H1 (cell line): ENCODE measurements at regions not wholly inside any gene's neighbourhood (a gene's known extent, or its start where the extent isn't known, plus 50 kb on each side); places are given as distances from the start of the nearest gene placed in this dataset.

Experiments
- CTCF ChIA-PET: fragments of 300-600 bp; sonication (Branson Sonifier 250); formaldehyde crosslinking; loops from one replicate; lab custom pipeline; 2021; ENCODE audit not compliant: partially characterized antibody; lab: Charles Lee
- POLR2A ChIA-PET: fragments of 300-600 bp; sonication (Branson Sonifier 250); formaldehyde crosslinking; loops from one replicate; lab custom pipeline; 2021; ENCODE audit warnings: inconsistent platforms; ENCODE audit not compliant: partially characterized antibody; lab: Charles Lee
- DNase-seq, 2 experiments: peaks; one replicate each; pipeline versions ENCODE4 v3.0.0 to v3.0.0-alpha.2; 2010 to 2022; ENCODE audit warnings: low spot score in 2 of 2, low read depth in 1 of 2, mixed read lengths in 1 of 2
- FAIRE-seq: peaks from 2 replicates; lab custom pipeline; 2011; peaks lifted over from hg19 to GRCh38; lab: Jason Lieb, UNC
- H2AFZ ChIP-seq: 2 replicates; pipeline ENCODE4 v1.8.1; 2012; ENCODE audit warnings: low read length, inconsistent platforms
- H2AK5ac ChIP-seq: 2 replicates; pipeline ENCODE4 v1.6.1; 2013; ENCODE audit warnings: low read depth, low read length
- H2BK120ac ChIP-seq: replicated peaks from 2 replicates; pipeline ENCODE3; 2013; ENCODE audit warnings: low read depth, low read length, inconsistent platforms
- H2BK12ac ChIP-seq: 2 replicates; pipeline ENCODE4 v1.6.1; 2013; ENCODE audit warnings: low read depth, low read length
- H2BK15ac ChIP-seq: 2 replicates; pipeline ENCODE4 v1.6.1; 2013; ENCODE audit warnings: low read length
- H2BK20ac ChIP-seq: 2 replicates; pipeline ENCODE4 v1.6.1; 2013; ENCODE audit warnings: low read length
- H2BK5ac ChIP-seq: 2 replicates; pipeline ENCODE4 v1.6.1; 2013; ENCODE audit warnings: low read depth, low read length
- H3K14ac ChIP-seq: 2 replicates; pipeline ENCODE4 v1.6.1; 2013; ENCODE audit warnings: inconsistent platforms; ENCODE audit not compliant: insufficient read length
- H3K18ac ChIP-seq: 2 replicates; pipeline ENCODE4 v1.6.1; 2013; ENCODE audit warnings: low read length; ENCODE audit errors: extremely low read depth
- H3K23ac ChIP-seq: 2 replicates; pipeline ENCODE4 v1.6.1; 2013; ENCODE audit warnings: inconsistent platforms; ENCODE audit not compliant: insufficient read length
- H3K23me2 ChIP-seq: 2 replicates; pipeline ENCODE4 v1.6.1; 2013; ENCODE audit warnings: low read depth, low read length
- H3K27ac ChIP-seq: 2 replicates; pipeline ENCODE4 v1.6.1; 2011; ENCODE audit warnings: low read depth, low read length, inconsistent platforms
- H3K27me3 ChIP-seq, 4 experiments: replicated peaks in 1 of 4; 1 replicate in 1 of 4; 2 replicates in 3 of 4; pipeline versions ENCODE4 v1.6.1 to v1.8.1; 2011 to 2013; ENCODE audit warnings: low read length in 3 of 4, mild to moderate bottlenecking in 3 of 4, inconsistent platforms in 2 of 4, mixed read lengths in 2 of 4, moderate library complexity in 1 of 4; ENCODE audit not compliant: control insufficient read depth in 3 of 4, insufficient read depth in 3 of 4; ENCODE audit errors: extremely low read depth in 1 of 4
- H3K36me3 ChIP-seq, 4 experiments: 2 replicates each; pipeline versions ENCODE4 v1.6.1 to v1.8.1; 2011 to 2013; ENCODE audit warnings: mild to moderate bottlenecking in 4 of 4, low read length in 3 of 4, moderate library complexity in 2 of 4, control low read depth in 1 of 4, inconsistent platforms in 1 of 4; ENCODE audit not compliant: insufficient read depth in 4 of 4, control insufficient read depth in 2 of 4
- H3K4ac ChIP-seq: replicated peaks from 2 replicates; pipeline ENCODE3; 2013; ENCODE audit warnings: low read length, low read depth, mixed read lengths, inconsistent platforms; ENCODE audit not compliant: insufficient read length
- H3K4me1 ChIP-seq, 4 experiments: replicated peaks in 1 of 4; 1 replicate in 1 of 4; 2 replicates in 3 of 4; pipeline versions ENCODE4 v1.6.1 to v1.8.1; 2011 to 2013; ENCODE audit warnings: low read length in 3 of 4, inconsistent platforms in 2 of 4, mixed read lengths in 1 of 4; ENCODE audit not compliant: insufficient read depth in 4 of 4, control insufficient read depth in 3 of 4
- H3K4me2 ChIP-seq, 2 experiments: 2 replicates each; pipeline versions ENCODE4 v1.6.1 to v1.8.1; 2011 to 2013; ENCODE audit warnings: low read depth in 2 of 2, low read length in 2 of 2, control low read depth in 1 of 2, inconsistent platforms in 1 of 2, mild to moderate bottlenecking in 1 of 2; ENCODE audit not compliant: insufficient read depth in 1 of 2
- H3K4me3 ChIP-seq, 4 experiments: fragments of 200-600, 300-600 bp in 1 of 4; sonication (generic), shearing (Covaris generic), sonication (Bioruptor Twin) in 1 of 4; 2 replicates each; pipeline versions ENCODE4 v1.5.1 to v1.8.1; 2011 to 2016; ENCODE audit warnings: low read length in 4 of 4, low read depth in 3 of 4, control low read depth in 2 of 4, inconsistent platforms in 2 of 4, mild to moderate bottlenecking in 2 of 4, mixed read lengths in 1 of 4, moderate library complexity in 1 of 4; ENCODE audit not compliant: insufficient read depth in 2 of 4; ENCODE audit errors: extremely low read depth in 1 of 4
- H3K56ac ChIP-seq: replicated peaks from 2 replicates; pipeline ENCODE3; 2013; ENCODE audit warnings: low read depth, mild to moderate bottlenecking, mixed read lengths, low read length, inconsistent platforms; ENCODE audit not compliant: insufficient read length
- H3K79me1 ChIP-seq: 2 replicates; pipeline ENCODE4 v1.6.1; 2013; ENCODE audit warnings: low read depth, low read length, control low read depth
- H3K79me2 ChIP-seq, 2 experiments: 2 replicates each; pipeline versions ENCODE4 v1.6.1 to v1.8.1; 2012 to 2013; ENCODE audit warnings: low read length in 2 of 2, mild to moderate bottlenecking in 2 of 2, inconsistent platforms in 1 of 2; ENCODE audit not compliant: insufficient read depth in 2 of 2, control insufficient read depth in 1 of 2
- H3K9ac ChIP-seq, 4 experiments: replicated peaks in 1 of 4; 1 replicate in 1 of 4; 2 replicates in 3 of 4; pipeline versions ENCODE4 v1.6.1 to v1.8.1; 2011 to 2013; ENCODE audit warnings: low read depth in 3 of 4, low read length in 3 of 4, control low read depth in 2 of 4, mild to moderate bottlenecking in 2 of 4, moderate library complexity in 2 of 4, inconsistent platforms in 1 of 4; ENCODE audit errors: extremely low read depth in 1 of 4
- H3K9me3 ChIP-seq, 2 experiments: 2 replicates each; pipeline versions ENCODE4 v1.6.1 to v1.8.1; 2012 to 2013; ENCODE audit warnings: mild to moderate bottlenecking in 2 of 2, moderate library complexity in 2 of 2, control low read depth in 1 of 2, inconsistent platforms in 1 of 2, low read depth in 1 of 2, low read length in 1 of 2, mixed read lengths in 1 of 2; ENCODE audit not compliant: insufficient read depth in 2 of 2
- H4K20me1 ChIP-seq, 2 experiments: replicated peaks in 1 of 2; 2 replicates each; pipeline versions ENCODE3 to v1.8.1; 2011 to 2013; ENCODE audit warnings: inconsistent platforms in 2 of 2, low read length in 2 of 2, mild to moderate bottlenecking in 1 of 2; ENCODE audit not compliant: insufficient read depth in 2 of 2, control insufficient read depth in 1 of 2
- H4K5ac ChIP-seq: 2 replicates; pipeline ENCODE4 v1.6.1; 2013; ENCODE audit warnings: low read length, low read depth, mixed read lengths, inconsistent platforms; ENCODE audit not compliant: insufficient read length
- H4K8ac ChIP-seq: 2 replicates; pipeline ENCODE4 v1.8.0; 2013; ENCODE audit warnings: mild to moderate bottlenecking, moderate library complexity, low read length, inconsistent platforms; ENCODE audit not compliant: insufficient read depth; ENCODE audit errors: extremely low read depth
- H4K91ac ChIP-seq: replicated peaks from 2 replicates; pipeline ENCODE3; 2013; ENCODE audit warnings: low read length, mixed read lengths, inconsistent platforms; ENCODE audit not compliant: insufficient read length
- E2F6 ChIP-seq: IDR thresholded peaks from 2 replicates; pipeline ENCODE4 v1.6.1; 2012; ENCODE audit warnings: inconsistent platforms
- RNF2 ChIP-seq: fragments of 200-900, 300-1000 bp; sonication (generic); IDR thresholded peaks from 2 replicates; pipeline ENCODE4 v1.7.1; 2016; ENCODE audit warnings: borderline replicate concordance, low read depth, mild to moderate bottlenecking, antibody characterized with exemption, low read length; ENCODE audit not compliant: poor library complexity, severe bottlenecking; ENCODE audit errors: missing control alignments
- WGBS, 2 experiments: shearing (Covaris generic) in 1 of 2; methylation state at CpG; one replicate each; pipeline versions ENCODE4 v1.1.6 to v1.1.7; 2013 to 2015; ENCODE audit warnings: low lambda C conversion rate in 2 of 2, mixed read lengths in 2 of 2, inconsistent platforms in 1 of 2, low coverage in 1 of 2, missing lambda C conversion rate in 1 of 2; ENCODE audit not compliant: insufficient replicate concordance in 2 of 2, insufficient coverage in 1 of 2, insufficient read length in 1 of 2; ENCODE audit errors: extremely low coverage in 1 of 2, missing lambda C conversion rate in 1 of 2; 5-methylcytosine and 5-hydroxymethylcytosine counted together

GRCh38 chr10:85213493-85213892, 885.1 kb downstream of the CCSER2 start:
- no peak overlapping the region for H2AFZ ChIP-seq
- no peaks in the 10 kb centered on the region for H3K79me2 ChIP-seq
- no peak overlapping the region for H4K8ac ChIP-seq
- H3K79me1 ChIP-seq: no peaks in the 10 kb centered on the region
- H3K27ac ChIP-seq: no peak overlapping the region
- no peak overlapping the region for H2AK5ac ChIP-seq
- H3K9ac ChIP-seq: no peak overlapping the region
- CTCF ChIA-PET: interaction anchor here (0.7 kb wide), 1 partner anchor 429 kb away, joined by 3 read pairs; no protein-coding TSS in a partner anchor
- no peaks in the 10 kb centered on the region for H4K20me1 ChIP-seq
- H3K23me2 ChIP-seq: no peaks in the 10 kb centered on the region
- no peak overlapping the region for H2BK5ac ChIP-seq
- H3K4me2 ChIP-seq: no peak overlapping the region
- no peaks in the 10 kb centered on the region for H3K9me3 ChIP-seq
- no peak overlapping the region for H2BK12ac ChIP-seq
- H2BK15ac ChIP-seq: no peak overlapping the region
- H4K91ac ChIP-seq: no peak overlapping the region
- H3K23ac ChIP-seq: no peak overlapping the region
- no peaks in the 10 kb centered on the region for H3K27me3 ChIP-seq
- H3K56ac ChIP-seq: no peak overlapping the region
- no peaks in the 10 kb centered on the region for H3K4me1 ChIP-seq
- H3K14ac ChIP-seq: no peak overlapping the region
- TF ChIP-seq E2F6 (no peak), RNF2 (no peak)
- TF ChIP-seq, all 59 proteins: peak for 0
- POLR2A ChIA-PET: no interaction called here
- Histone ChIP-seq H3K4ac (no peak overlapping the region), H2BK20ac (no peak overlapping the region), H2BK120ac (no peak overlapping the region), H4K5ac (no peak overlapping the region), H3K4me3 (no peak overlapping the region), H3K18ac (no peak overlapping the region), H3K36me3 (no peaks in the 10 kb centered on the region)
- no peak for FAIRE-seq
- no peak for DNase-seq
- 94% methylated on average over 1 of the region's 1 CpG; no CpG with 5 or more reads in 1 of the 2 experiments for WGBS, 2 experiments
